Caco-2 (cell line): ENCODE measurements at regions not wholly inside any gene's neighbourhood (a gene's known extent, or its start where the extent isn't known, plus 50 kb on each side); places are given as distances from the start of the nearest gene placed in this dataset.

ENCODE experiments used
- BruUV-seq: library from RNA; stranded (reverse); fragments of 400-500 nt; replicated peaks from 2 replicates; lab custom pipeline; 2021; lab: Mats Ljungman, UMichigan
- CTCF ChIA-PET: fragments of 300-600 bp; sonication (Branson Sonifier 250); formaldehyde crosslinking; loops from one replicate; lab custom pipeline; 2022; ENCODE audit warnings: antibody characterized with exemption; lab: Charles Lee
- POLR2A ChIA-PET: fragments of 300-600 bp; sonication (Branson Sonifier 250); formaldehyde crosslinking; loops from one replicate; lab custom pipeline; 2022; ENCODE audit warnings: antibody characterized with exemption; lab: Charles Lee
- DNase-seq, 2 experiments: peaks; one replicate each; pipeline versions ENCODE4 v3.0.0 to v3.0.0-alpha.2; 2020 to 2022
- H3K27me3 ChIP-seq: replicated peaks from 2 replicates; pipeline ENCODE4 v1.6.0; 2011; ENCODE audit warnings: low read length; ENCODE audit not compliant: control insufficient read depth, insufficient read depth
- H3K36me3 ChIP-seq: 2 replicates; pipeline ENCODE4 v1.5.1; 2011; ENCODE audit warnings: low read length; ENCODE audit not compliant: control insufficient read depth, insufficient read depth
- H3K4me1 ChIP-seq: fragments of 250-450 bp; sonication (Bioruptor Pico); 2 replicates; pipeline ENCODE4 v1.5.1; 2020; ENCODE audit warnings: mild to moderate bottlenecking
- H3K4me3 ChIP-seq: 2 replicates; pipeline ENCODE4 v1.5.1; 2011; ENCODE audit warnings: low read depth, mild to moderate bottlenecking, control low read depth, low read length
- H3K9me3 ChIP-seq: fragments of 250-450 bp; sonication (Bioruptor Pico); 2 replicates; pipeline ENCODE4 v1.5.1; 2020; ENCODE audit warnings: mild to moderate bottlenecking, moderate library complexity
- H3K27ac Mint-ChIP-seq: one replicate; pipeline ENCODE4 v1.8.0; 2022; ENCODE audit warnings: mixed read lengths; ENCODE audit not compliant: unreplicated experiment
- H3K27me3 Mint-ChIP-seq: one replicate; pipeline ENCODE4 v1.8.0; 2022; ENCODE audit warnings: mixed read lengths; ENCODE audit not compliant: insufficient read depth, unreplicated experiment
- H3K36me3 Mint-ChIP-seq: one replicate; pipeline ENCODE4 v1.8.0; 2022; ENCODE audit warnings: mild to moderate bottlenecking, mixed read lengths; ENCODE audit not compliant: insufficient read depth, unreplicated experiment
- H3K4me1 Mint-ChIP-seq: one replicate; pipeline ENCODE4 v1.8.0; 2022; ENCODE audit warnings: low read depth, mixed read lengths; ENCODE audit not compliant: unreplicated experiment
- H3K4me3 Mint-ChIP-seq: one replicate; pipeline ENCODE4 v1.8.0; 2022; ENCODE audit warnings: mild to moderate bottlenecking, moderate library complexity, mixed read lengths; ENCODE audit not compliant: unreplicated experiment
- H3K9me3 Mint-ChIP-seq: one replicate; pipeline ENCODE4 v1.8.0; 2022; ENCODE audit warnings: mixed read lengths; ENCODE audit not compliant: unreplicated experiment
- CTCF ChIP-seq, 2 experiments: fragments of 200-600 bp in 1 of 2; IDR thresholded peaks; 1 replicate in 1 of 2; 2 replicates in 1 of 2; pipeline versions ENCODE4 v1.5.1 to v1.8.0; 2011 to 2022; ENCODE audit warnings: antibody characterized with exemption in 1 of 2, control low read depth in 1 of 2, inconsistent platforms in 1 of 2, low read depth in 1 of 2, low read length in 1 of 2, mild to moderate bottlenecking in 1 of 2, moderate library complexity in 1 of 2; ENCODE audit not compliant: insufficient read depth in 1 of 2, severe bottlenecking in 1 of 2, unreplicated experiment in 1 of 2
- intact Hi-C: fragments of 100-400 bp; cut with micrococcal nuclease; formaldehyde crosslinking; loops from one replicate; pipeline ENCODE4 v1.10.0; 2022; ENCODE audit not compliant: unreplicated experiment

DNA sequence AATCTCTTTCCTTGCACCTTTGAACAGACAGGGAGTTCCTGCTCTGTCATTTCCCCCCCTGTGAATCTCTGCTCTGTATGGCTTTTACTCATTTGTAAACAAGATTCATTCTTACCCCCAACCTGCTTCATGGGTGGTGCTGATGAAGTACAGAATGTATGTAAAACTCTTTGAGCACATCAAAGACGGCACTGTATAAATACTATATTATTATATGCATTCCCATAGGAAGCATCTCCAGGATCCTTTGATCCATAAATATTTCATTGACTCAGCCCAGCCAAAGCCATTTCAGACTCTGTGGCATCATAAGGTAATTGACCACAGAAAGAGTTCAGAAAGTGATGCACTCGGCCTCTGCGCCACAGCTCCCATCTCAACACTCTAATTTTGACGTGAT is 208.7 kb downstream of the EFNB2 start:
- no peaks in the 10 kb centered on the region for H3K4me1 Mint-ChIP-seq
- H3K9me3 ChIP-seq = peaks cover 18% of the 10 kb centered on the region
- no peaks in the 10 kb centered on the region; the same call in 1 of the 2 replicates for H3K4me1 ChIP-seq
- H3K27me3 ChIP-seq = no peaks in the 10 kb centered on the region
- no peaks in the 10 kb centered on the region for H3K36me3 Mint-ChIP-seq
- DNase-seq = no peak
- ChIA-PET POLR2A (no interaction called here), CTCF (no interaction called here)
- TF ChIP-seq CTCF (IDR thresholded peaks at IDR 0.05; ENCODE audit: insufficient read depth in 1 of 2, low read depth in 1 of 2, low read length in 1 of 2, severe bottlenecking in 1 of 2, unreplicated experiment in 1 of 2) = no peak
- no peak overlapping the region for H3K4me3 Mint-ChIP-seq
- no peak overlapping the region for H3K27ac Mint-ChIP-seq
- H3K4me3 ChIP-seq = no peak overlapping the region
- no peaks in the 10 kb centered on the region for H3K36me3 ChIP-seq
- intact Hi-C loops = no loop called here
- BruUV-seq = no TSS peak
- no peaks in the 10 kb centered on the region for H3K27me3 Mint-ChIP-seq
- peaks cover 31% of the 10 kb centered on the region for H3K9me3 Mint-ChIP-seq

DNA sequence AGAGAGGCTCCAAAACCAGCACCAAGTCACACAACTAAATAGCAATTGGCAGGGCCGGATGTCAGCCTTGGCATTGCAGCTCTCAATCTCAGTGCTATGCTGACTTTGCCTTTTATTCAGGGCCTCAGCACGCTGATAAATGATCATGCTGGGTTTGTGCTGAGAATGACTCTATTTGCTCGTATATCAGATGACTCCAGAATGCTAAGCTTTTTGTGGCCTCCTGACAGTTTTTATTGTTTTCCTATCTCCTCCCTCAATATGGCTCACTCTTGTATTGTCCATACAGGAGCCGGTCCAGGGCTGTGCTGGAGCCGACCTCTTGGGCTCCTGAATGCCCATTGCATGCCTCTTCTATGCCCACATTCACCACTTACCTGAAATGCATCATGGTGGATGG is 211.0 kb downstream of the EFNB2 start:
- Mint-ChIP-seq H3K36me3 (no peaks in the 10 kb centered on the region), H3K4me3 (no peak overlapping the region), H3K9me3 (peaks cover 40% of the 10 kb centered on the region), H3K27me3 (no peaks in the 10 kb centered on the region), H3K4me1 (no peaks in the 10 kb centered on the region), H3K27ac (no peak overlapping the region)
- BruUV-seq = no TSS peak
- Histone ChIP-seq H3K4me3 (no peak overlapping the region), H3K36me3 (no peaks in the 10 kb centered on the region), H3K27me3 (no peaks in the 10 kb centered on the region), H3K9me3 (peaks cover 19% of the 10 kb centered on the region), H3K4me1 (peaks cover under 1% of the 10 kb centered on the region; the same call in 1 of the 2 replicates)
- POLR2A ChIA-PET = no interaction called here
- no peak for TF ChIP-seq CTCF (IDR thresholded peaks at IDR 0.05; ENCODE audit: insufficient read depth in 1 of 2, low read depth in 1 of 2, low read length in 1 of 2, severe bottlenecking in 1 of 2, unreplicated experiment in 1 of 2)
- DNase-seq = no peak
- CTCF ChIA-PET = no interaction called here
- intact Hi-C loops = no loop called here

GRCh38 chr13:106322628-106323027 is 212.8 kb downstream of the EFNB2 start:
- no TSS peak for BruUV-seq
- CTCF ChIA-PET = no interaction called here
- H3K4me1 ChIP-seq = peaks cover 5% of the 10 kb centered on the region; the same call in 1 of the 2 replicates
- Mint-ChIP-seq H3K36me3 (no peaks in the 10 kb centered on the region), H3K9me3 (peaks cover 40% of the 10 kb centered on the region), H3K4me3 (no peak overlapping the region), H3K4me1 (no peaks in the 10 kb centered on the region), H3K27me3 (no peaks in the 10 kb centered on the region), H3K27ac (no peak overlapping the region)
- TF ChIP-seq CTCF (IDR thresholded peaks at IDR 0.05; ENCODE audit: insufficient read depth in 1 of 2, low read depth in 1 of 2, low read length in 1 of 2, severe bottlenecking in 1 of 2, unreplicated experiment in 1 of 2) = no peak
- H3K9me3 ChIP-seq = peaks cover 19% of the 10 kb centered on the region
- DNase-seq = no peak
- H3K27me3 ChIP-seq = no peaks in the 10 kb centered on the region
- no peak overlapping the region for H3K4me3 ChIP-seq
- intact Hi-C loops = no loop called here
- no peaks in the 10 kb centered on the region for H3K36me3 ChIP-seq
- POLR2A ChIA-PET = no interaction called here
